ENCODE measurements at regions not wholly inside any gene's neighbourhood (a gene's known extent, or its start where the extent isn't known, plus 50 kb on each side); places are given as distances from the start of the nearest gene placed in this dataset.

GRCh38 chr22:49057910-49058309 lies 769.8 kb downstream of the BRD1 start:
- no peaks in the 10 kb centered on the region for H3K4me1 ChIP-seq
- H3K9me3 ChIP-seq: no peaks in the 10 kb centered on the region
- no peak for TF ChIP-seq CTCF (IDR thresholded peaks at IDR 0.05)
- no peak for TF ChIP-seq POLR2A (IDR thresholded peaks at IDR 0.05)
- WGBS, 4 donors: 75 to 89% (median 86%) methylated on average over 7 of the region's 7 CpGs
- no peaks in the 10 kb centered on the region for H3K36me3 ChIP-seq
- H3K4me3 ChIP-seq: no peak overlapping the region
- peaks cover 0 to 37% (median 11%) of the 10 kb centered on the region in 9 donors for H3K27me3 ChIP-seq
- intact Hi-C loops (cut with DNase I): loop anchor here in 1 of 10 donors (10.0 kb wide), 1 partner anchor 667 kb away; no protein-coding TSS in a partner anchor
- DNase-seq (no peak), ATAC-seq (no peak)
- H3K27ac ChIP-seq: no peak overlapping the region

GRCh38 chr22:49056301-49056700 lies 771.4 kb downstream of the BRD1 start:
- Histone ChIP-seq H3K4me1 (no peaks in the 10 kb centered on the region), H3K27ac (no peak overlapping the region), H3K36me3 (no peaks in the 10 kb centered on the region), H3K4me3 (no peak overlapping the region), H3K27me3 (peaks cover 0 to 30% (median 6%) of the 10 kb centered on the region in 9 donors), H3K9me3 (no peaks in the 10 kb centered on the region)
- intact Hi-C loops (cut with DNase I): loop anchor here in 1 of 10 donors (10.0 kb wide), 1 partner anchor 668 kb away; no protein-coding TSS in a partner anchor
- DNase-seq: no peak
- no peak for ATAC-seq
- no peak for TF ChIP-seq POLR2A (IDR thresholded peaks at IDR 0.05)
- TF ChIP-seq CTCF (IDR thresholded peaks at IDR 0.05): no peak
- 80 to 87% (median 84%) methylated on average over 4 of the region's 4 CpGs for WGBS, 4 donors

GRCh38 chr22:49055406-49055805 lies 772.3 kb downstream of the BRD1 start:
- intact Hi-C loops (cut with DNase I): loop anchor here in 1 of 10 donors (10.0 kb wide), 1 partner anchor 669 kb away; no protein-coding TSS in a partner anchor
- no peaks in the 10 kb centered on the region for H3K36me3 ChIP-seq
- peaks cover 0 to 30% (median 5%) of the 10 kb centered on the region in 9 donors for H3K27me3 ChIP-seq
- no peaks in the 10 kb centered on the region for H3K9me3 ChIP-seq
- ATAC-seq: no peak
- H3K27ac ChIP-seq: no peak overlapping the region
- WGBS, 4 donors: 71 to 86% (median 80%) methylated on average over 6 of the region's 6 CpGs
- TF ChIP-seq POLR2A (IDR thresholded peaks at IDR 0.05) (no peak), CTCF (IDR thresholded peaks at IDR 0.05) (no peak)
- no peak overlapping the region for H3K4me3 ChIP-seq
- DNase-seq: no peak
- H3K4me1 ChIP-seq: no peaks in the 10 kb centered on the region

- whole genome bisulfite sequencing, 4 donors: 78 to 84% (median 81%) methylated on average over 3 of the region's 3 CpGs
- no peaks in the 10 kb centered on the region for H3K36me3 ChIP-seq
- DNase-seq: no peak
- intact Hi-C loops (cut with DNase I): loop anchor here in 2 of 10 donors (5.0 to 10.0 kb wide), 2 partner anchors 89 to 671 kb away; no protein-coding TSS in a partner anchor
- no peak for ATAC-seq
- H3K4me3 ChIP-seq: no peak overlapping the region
- no peak overlapping the region for H3K27ac ChIP-seq
- peaks cover 0 to 13% (median 0%) of the 10 kb centered on the region in 9 donors for H3K27me3 ChIP-seq
- no peaks in the 10 kb centered on the region for H3K4me1 ChIP-seq
- TF ChIP-seq POLR2A (IDR thresholded peaks at IDR 0.05): no peak
- TF ChIP-seq CTCF (IDR thresholded peaks at IDR 0.05): no peak
- no peaks in the 10 kb centered on the region for H3K9me3 ChIP-seq
These were observed 774.1 kb downstream of the BRD1 start for GRCh38 chr22:49053578-49053977.

All from heart left ventricle (tissue), 16 donors.